Endothelial cell of umbilical vein (primary cell): ENCODE measurements at regions not wholly inside any gene's neighbourhood (a gene's known extent, or its start where the extent isn't known, plus 50 kb on each side); places are given as distances from the start of the nearest gene placed in this dataset.

Experiments
- BruUV-seq: library from RNA; stranded (reverse); fragments of 400-500 nt; replicated peaks from 2 replicates; lab custom pipeline; 2021; lab: Mats Ljungman, UMichigan
- CTCF ChIA-PET: fragments of 300-600, 350-600 bp; sonication (Branson Sonifier 250); formaldehyde crosslinking; loops from one replicate; lab custom pipeline; 2021; ENCODE audit warnings: antibody characterized with exemption, inconsistent platforms; lab: Charles Lee
- POLR2A ChIA-PET: fragments of 300-600, 350-600 bp; sonication (Branson Sonifier 250); formaldehyde crosslinking; loops from one replicate; lab custom pipeline; 2021; ENCODE audit warnings: antibody characterized with exemption, inconsistent platforms; lab: Charles Lee
- DNase-seq: peaks from one replicate; pipeline ENCODE4 v3.0.0-alpha.2; 2011; ENCODE audit warnings: low read depth, low spot score
- FAIRE-seq: peaks from 2 replicates; lab custom pipeline; 2011; peaks lifted over from hg19 to GRCh38; lab: Jason Lieb, UNC
- H2AFZ ChIP-seq: 2 replicates; pipeline ENCODE4 v1.6.0; 2012; ENCODE audit warnings: low read depth, low read length, control low read depth, inconsistent platforms
- H3K27ac ChIP-seq: 2 replicates; pipeline ENCODE4 v1.5.1; 2011; ENCODE audit warnings: low read depth, mild to moderate bottlenecking, control low read depth, low read length, moderate library complexity; ENCODE audit not compliant: insufficient read depth
- H3K27me3 ChIP-seq, 2 experiments: 2 replicates each; pipeline versions ENCODE4 v1.6.0 to v1.6.1; 2011; ENCODE audit warnings: low read length in 2 of 2, mixed read lengths in 1 of 2; ENCODE audit not compliant: control insufficient read depth in 2 of 2, insufficient read depth in 2 of 2
- H3K36me3 ChIP-seq, 2 experiments: 2 replicates in 1 of 2; 3 replicates in 1 of 2; pipeline ENCODE4 v1.5.1; 2011; ENCODE audit warnings: low read length in 2 of 2, mild to moderate bottlenecking in 1 of 2, moderate library complexity in 1 of 2; ENCODE audit not compliant: control insufficient read depth in 2 of 2, insufficient read depth in 2 of 2; ENCODE audit errors: extremely low read depth in 1 of 2
- H3K4me1 ChIP-seq: 3 replicates; pipeline ENCODE4 v1.5.1; 2011; ENCODE audit warnings: mild to moderate bottlenecking, low read length; ENCODE audit not compliant: control insufficient read depth, insufficient read depth; ENCODE audit errors: extremely low read depth
- H3K4me2 ChIP-seq: 2 replicates; pipeline ENCODE4 v1.6.1; 2011; ENCODE audit warnings: low read length, control low read depth, mixed read lengths; ENCODE audit not compliant: insufficient read depth
- H3K4me3 ChIP-seq, 3 experiments: fragments of 200-600 bp in 1 of 3; sonication (generic), shearing (Covaris generic) in 1 of 3; replicated peaks in 1 of 3; 2 replicates each; pipeline ENCODE4 v1.5.1; 2011 to 2016; ENCODE audit warnings: control low read depth in 3 of 3, low read length in 3 of 3, mild to moderate bottlenecking in 2 of 3, inconsistent platforms in 1 of 3, low read depth in 1 of 3, moderate library complexity in 1 of 3; ENCODE audit not compliant: insufficient read depth in 1 of 3
- H3K79me2 ChIP-seq: 2 replicates; pipeline ENCODE4 v1.6.0; 2012; ENCODE audit warnings: low read length, inconsistent platforms; ENCODE audit not compliant: control insufficient read depth, insufficient read depth
- H3K9ac ChIP-seq: replicated peaks from 2 replicates; pipeline ENCODE3; 2011; ENCODE audit warnings: low read length, control low read depth; ENCODE audit not compliant: insufficient read depth; ENCODE audit errors: extremely low read depth
- H3K9me1 ChIP-seq: replicated peaks from 3 replicates; pipeline ENCODE4 v1.6.0; 2011; ENCODE audit warnings: mild to moderate bottlenecking, low read length; ENCODE audit not compliant: control insufficient read depth, insufficient read depth; ENCODE audit errors: extremely low read depth
- H3K9me3 ChIP-seq: replicated peaks from 2 replicates; pipeline ENCODE4 v1.5.1; 2012; ENCODE audit warnings: low read length, inconsistent platforms; ENCODE audit not compliant: control insufficient read depth, insufficient read depth
- H4K20me1 ChIP-seq: replicated peaks from 2 replicates; pipeline ENCODE3; 2011; ENCODE audit warnings: mild to moderate bottlenecking, low read length; ENCODE audit not compliant: control insufficient read depth, insufficient read depth; ENCODE audit errors: extremely low read depth
- CTCF ChIP-seq, 2 donors: IDR thresholded peaks; 1 replicate in 1 of 2; 2 replicates in 1 of 2; pipeline ENCODE4 v1.5.1; 2011; ENCODE audit warnings: low read length in 2 of 2, mild to moderate bottlenecking in 2 of 2, moderate library complexity in 2 of 2, control low read depth in 1 of 2, inconsistent platforms in 1 of 2, low read depth in 1 of 2; ENCODE audit not compliant: insufficient read depth in 1 of 2; ENCODE audit errors: extremely low read depth in 1 of 2
- EZH2 ChIP-seq: IDR thresholded peaks from 2 replicates; pipeline ENCODE4 v1.6.1; 2012; ENCODE audit warnings: borderline replicate concordance, low read depth, mild to moderate bottlenecking, moderate library complexity, low read length, inconsistent platforms; ENCODE audit not compliant: severe bottlenecking
- FOS ChIP-seq: IDR thresholded peaks from 2 replicates; pipeline ENCODE4 v1.6.1; 2011; ENCODE audit warnings: mild to moderate bottlenecking, low read length, moderate library complexity, borderline replicate concordance; ENCODE audit not compliant: insufficient read depth
- GATA2 ChIP-seq: IDR thresholded peaks from 2 replicates; pipeline ENCODE4 v1.7.0; 2011; ENCODE audit warnings: low read depth, mild to moderate bottlenecking, moderate library complexity, mixed read lengths, low read length; ENCODE audit not compliant: insufficient read length, insufficient read depth
- JUN ChIP-seq: IDR thresholded peaks from 2 replicates; pipeline ENCODE4 v1.6.1; 2011; ENCODE audit warnings: borderline replicate concordance, low read depth; ENCODE audit not compliant: insufficient read length, insufficient read depth
- MAX ChIP-seq: IDR thresholded peaks from 2 replicates; pipeline ENCODE4 v1.6.1; 2011; ENCODE audit not compliant: insufficient read depth, insufficient read length
- MYC ChIP-seq: IDR thresholded peaks from one replicate; pipeline ENCODE4 v1.6.1; 2011; ENCODE audit warnings: mild to moderate bottlenecking, low read depth, low read length
- POLR2A ChIP-seq: IDR thresholded peaks from 2 replicates; pipeline ENCODE4 v1.6.1; 2012; ENCODE audit warnings: low read depth, mild to moderate bottlenecking, control low read depth, low read length
- POLR2AphosphoS5 ChIP-seq: IDR thresholded peaks from 2 replicates; pipeline ENCODE4 v1.6.1; 2012; ENCODE audit warnings: low read depth, mild to moderate bottlenecking, control low read depth, low read length, moderate library complexity; ENCODE audit not compliant: insufficient read depth
- dilution Hi-C: fragments of 300-500 bp; cut with MboI; formaldehyde crosslinking; loops from one replicate; pipeline ENCODE4 v1.15.0; 2019; ENCODE audit warnings: low sequenced_read_pairs; ENCODE audit not compliant: extremely low pct_ligation_motif_present
- intact Hi-C: fragments of 100-400 bp; cut with micrococcal nuclease; formaldehyde crosslinking; loops from one replicate; pipeline ENCODE4 v1.10.0; 2022

DNA sequence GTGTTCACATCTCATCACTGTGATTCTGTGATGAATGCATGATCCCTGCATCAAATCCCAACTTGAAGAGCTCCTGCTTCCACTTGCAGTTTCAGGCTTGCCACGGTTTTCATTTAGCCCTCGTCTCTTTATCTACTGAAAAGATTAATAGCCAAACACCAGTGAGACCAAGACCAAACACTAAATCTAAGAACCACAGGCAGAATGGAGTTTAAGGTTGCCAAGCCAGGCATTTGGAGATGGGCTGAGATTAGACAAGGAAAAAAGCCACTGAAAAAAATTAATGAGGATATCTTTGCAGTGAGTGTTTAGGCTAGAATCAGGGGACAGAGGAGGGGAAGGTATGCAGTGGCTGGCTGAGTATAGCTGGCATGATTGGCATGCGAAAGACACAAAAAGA is 227.2 kb upstream of the BLID start:
- no peaks in the 10 kb centered on the region for H3K36me3 ChIP-seq
- H3K79me2 ChIP-seq: no peaks in the 10 kb centered on the region
- peaks cover 1% of the 10 kb centered on the region for H3K4me1 ChIP-seq
- BruUV-seq: no TSS peak
- dilution Hi-C loops (no loop called here), intact Hi-C loops (no loop called here)
- H3K27ac ChIP-seq: no peak overlapping the region
- DNase-seq: no peak
- ChIA-PET POLR2A (no interaction called here), CTCF (no interaction called here)
- H3K4me3 ChIP-seq: no peak overlapping the region
- H3K27me3 ChIP-seq: no peaks in the 10 kb centered on the region
- no peak overlapping the region for H2AFZ ChIP-seq
- H3K4me2 ChIP-seq: no peak overlapping the region
- no peaks in the 10 kb centered on the region for H4K20me1 ChIP-seq
- TF ChIP-seq EZH2 (no peak), MAX (no peak)
- no peaks in the 10 kb centered on the region for H3K9me3 ChIP-seq
- FAIRE-seq: no peak
- no peak overlapping the region for H3K9ac ChIP-seq
- H3K9me1 ChIP-seq: peaks cover 3% of the 10 kb centered on the region

DNA sequence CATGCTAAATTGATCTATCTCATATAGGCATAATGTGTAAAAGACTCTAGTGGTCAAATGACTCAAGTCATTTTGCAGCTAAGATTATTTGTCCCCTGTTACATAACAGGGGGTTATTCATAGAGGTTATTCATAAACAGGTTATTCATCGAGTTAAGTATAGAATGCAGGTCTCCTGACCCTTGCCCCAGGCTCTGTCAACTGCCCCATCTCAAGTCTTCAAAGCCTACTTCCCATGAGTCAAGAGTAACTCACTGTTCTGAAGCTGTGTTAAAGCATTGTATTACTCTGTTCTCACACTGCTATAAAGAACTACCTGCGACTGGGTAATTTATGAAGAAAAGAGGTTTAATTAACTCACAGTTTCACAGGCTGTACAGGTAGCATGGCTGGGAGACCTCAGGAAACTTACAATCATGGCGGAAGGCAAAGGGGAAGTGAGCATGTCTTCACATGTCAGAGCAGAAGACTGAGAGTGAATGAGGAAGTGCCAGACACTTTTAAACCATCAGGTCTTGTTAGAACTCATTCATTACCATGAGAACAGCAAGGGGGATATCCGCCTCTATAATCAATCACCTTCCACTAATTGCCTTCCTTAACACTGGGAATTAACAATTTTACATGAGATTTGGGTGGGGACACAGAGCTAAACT is 226.2 kb upstream of the BLID start:
- ChIA-PET CTCF (interaction anchor here (0.8 kb wide), 1 partner anchor 13 kb away, joined by 3 read pairs; no protein-coding TSS in a partner anchor), POLR2A (no interaction called here)
- intact Hi-C loops: no loop called here
- Histone ChIP-seq H3K9me1 (peaks cover 4% of the 10 kb centered on the region), H3K27me3 (no peaks in the 10 kb centered on the region), H3K9me3 (no peaks in the 10 kb centered on the region), H3K4me2 (no peak overlapping the region), H3K4me3 (no peak overlapping the region), H4K20me1 (no peaks in the 10 kb centered on the region), H3K27ac (no peak overlapping the region), H3K9ac (no peak overlapping the region), H3K79me2 (no peaks in the 10 kb centered on the region), H3K36me3 (no peaks in the 10 kb centered on the region), H3K4me1 (peaks cover 10% of the 10 kb centered on the region), H2AFZ (no peak overlapping the region)
- no peak for FAIRE-seq
- no peak for DNase-seq
- no peak for TF ChIP-seq POLR2A
- no peak for TF ChIP-seq MYC
- no peak for TF ChIP-seq EZH2
- TF ChIP-seq POLR2AphosphoS5: no peak
- TF ChIP-seq FOS: no peak
- TF ChIP-seq GATA2: no peak
- TF ChIP-seq CTCF (IDR thresholded peaks at IDR 0.05; ENCODE audit: extremely low read depth in 1 of 2, insufficient read depth in 1 of 2, low read depth in 1 of 2, low read length in 2 of 2): no peak
- no peak for TF ChIP-seq MAX
- no peak for TF ChIP-seq JUN
- dilution Hi-C loops: no loop called here
- BruUV-seq: no TSS peak
